ENCODE measurements at regions not wholly inside any gene's neighbourhood (a gene's known extent, or its start where the extent isn't known, plus 50 kb on each side); places are given as distances from the start of the nearest gene placed in this dataset.
"Not testable (repeated sequence)": the region's sequence is repeated elsewhere in the genome, so short reads cannot be mapped to it uniquely, and the experiment has no call there.

GRCh38 chr7:156014808-156015207 is 202.5 kb upstream of the SHH start:
- DNase-seq (ENCODE audit: low read depth in 2 of 2) = no peak

DNA sequence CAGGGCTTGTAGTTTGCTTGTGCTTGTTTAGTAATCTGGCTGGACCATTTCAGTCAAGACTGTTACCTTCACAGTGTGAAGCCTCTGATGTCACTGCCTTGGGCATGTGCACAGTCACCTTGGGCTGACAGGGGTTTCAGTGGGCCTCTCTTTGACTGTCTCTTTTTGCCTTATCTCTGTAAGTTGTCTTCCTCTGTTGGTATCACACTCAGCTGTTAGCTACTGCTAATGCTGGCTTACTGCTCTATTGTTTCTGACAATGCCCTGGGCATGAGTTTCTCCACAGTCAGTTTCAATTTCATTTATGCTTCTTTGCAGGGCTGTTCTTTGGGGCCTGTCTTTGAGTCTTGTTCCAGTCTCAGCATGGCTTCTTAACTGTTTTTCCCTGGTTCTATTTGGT is 201.9 kb upstream of the SHH start:
- DNase-seq (ENCODE audit: low read depth in 2 of 2) = no peak

- DNase-seq (ENCODE audit: low read depth in 2 of 2) = no peak
These were observed 200.1 kb upstream of the SHH start for GRCh38 chr7:156012412-156012811.

DNA sequence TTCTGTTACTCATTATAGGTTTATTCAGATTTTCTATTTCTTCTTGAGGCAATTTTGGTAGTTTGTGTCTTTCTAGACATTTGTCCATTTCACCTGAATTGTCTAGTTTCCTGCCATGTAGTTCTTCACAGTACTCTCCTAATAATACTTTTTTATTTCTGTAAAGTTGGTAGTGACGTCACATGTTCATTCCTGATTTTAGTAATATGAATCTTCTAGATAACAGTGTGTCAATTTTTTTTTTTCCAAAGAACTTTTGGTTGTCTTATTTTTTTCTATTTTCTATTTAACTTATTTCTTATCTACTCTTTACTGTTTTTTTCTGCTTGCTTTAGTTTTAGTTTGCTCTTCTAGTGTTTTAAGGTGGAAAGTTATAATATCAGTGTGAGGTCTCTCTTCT is 197.3 kb upstream of the SHH start:
- DNase-seq (ENCODE audit: low read depth in 2 of 2) = no peak

GRCh38 chr7:156006876-156007275 is 194.6 kb upstream of the SHH start:
- not testable (repeated sequence) for DNase-seq (ENCODE audit: low read depth in 2 of 2)

DNA sequence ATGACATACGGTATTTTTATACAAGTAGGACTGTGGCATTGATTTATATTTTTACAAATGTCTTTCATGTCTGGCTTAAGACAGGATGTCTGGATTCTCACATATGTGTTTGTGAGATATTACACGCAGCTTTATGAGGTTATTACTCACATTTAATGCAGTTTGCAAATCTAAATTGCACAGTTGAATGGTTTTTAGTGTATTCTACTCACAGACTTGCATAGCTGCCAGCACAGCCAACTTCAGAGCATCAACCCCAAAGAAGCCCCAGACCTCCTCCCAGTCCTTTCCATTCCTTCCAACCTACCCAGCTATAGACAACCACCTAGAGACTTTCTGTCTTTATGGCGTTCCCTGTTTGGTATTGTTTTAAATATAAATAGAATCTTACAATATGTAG is 193.8 kb upstream of the SHH start:
- no peak for DNase-seq (ENCODE audit: low read depth in 2 of 2)

DNA sequence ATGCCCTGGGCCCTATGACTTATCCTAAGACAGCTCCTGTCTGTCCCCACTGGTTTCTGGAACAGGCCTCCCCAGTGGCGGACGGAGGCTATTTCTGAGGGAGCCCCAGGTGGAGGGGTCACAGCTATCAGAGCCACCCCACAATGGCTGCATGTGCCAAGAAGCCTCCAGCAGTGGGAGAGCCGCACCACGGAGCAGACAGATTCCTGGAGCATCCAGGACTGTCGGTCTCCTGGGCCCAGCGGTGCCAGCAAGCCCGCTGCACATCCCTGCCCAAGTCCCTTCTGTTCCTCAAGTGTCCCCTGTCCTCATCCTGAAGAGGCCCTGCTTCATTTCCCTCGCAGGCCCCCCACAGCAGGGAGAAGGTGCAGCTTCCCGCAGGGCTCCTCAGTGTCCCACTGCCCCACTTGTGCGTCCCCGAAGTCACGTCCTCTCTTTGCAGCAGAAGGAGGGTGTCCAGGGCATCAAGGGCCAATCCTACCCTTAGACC is 193.0 kb upstream of the SHH start:
- DNase-seq (ENCODE audit: low read depth in 2 of 2) = no peak

- DNase-seq (ENCODE audit: low read depth in 2 of 2) = no peak
These were observed 192.3 kb upstream of the SHH start for GRCh38 chr7:156004265-156005201.

- DNase-seq (ENCODE audit: low read depth in 2 of 2) = no peak
These were observed 191.2 kb upstream of the SHH start for GRCh38 chr7:156003220-156004162.

DNA sequence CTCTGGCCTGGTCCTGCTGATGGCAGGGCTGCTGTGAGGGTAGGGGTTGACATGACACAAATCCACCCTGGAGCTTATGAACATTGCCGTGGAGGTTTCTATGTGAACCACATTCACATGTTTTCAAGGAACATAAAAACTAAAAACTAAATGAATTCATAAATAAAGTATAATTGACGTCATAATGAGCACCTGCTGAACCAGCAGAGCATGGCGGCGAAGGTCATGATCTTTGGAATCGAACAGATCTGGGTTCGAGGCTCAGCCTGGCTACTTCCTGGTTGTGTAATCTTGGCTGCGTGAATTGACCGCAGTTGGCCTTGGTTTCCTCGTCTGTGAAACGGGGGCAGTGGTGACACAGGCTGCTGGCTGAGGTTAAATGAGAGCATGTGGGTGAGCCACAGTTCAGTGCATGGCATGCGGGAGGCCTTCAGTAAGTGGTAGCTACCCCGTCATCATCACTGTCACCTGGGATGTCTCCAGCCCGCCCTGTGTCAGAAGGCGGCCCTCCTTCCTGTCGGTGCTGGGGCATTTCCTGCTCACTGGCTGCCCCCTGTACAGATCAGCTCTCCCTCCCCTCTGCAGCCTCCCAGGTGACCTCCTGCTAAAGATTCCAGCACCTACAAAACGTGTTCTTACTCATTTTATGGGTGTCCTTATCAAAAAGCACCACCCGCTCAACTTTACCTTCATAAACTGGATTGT is 190.3 kb upstream of the SHH start:
- DNase-seq (ENCODE audit: low read depth in 2 of 2) = no peak

- no peak for DNase-seq (ENCODE audit: low read depth in 2 of 2)
These were observed 189.4 kb upstream of the SHH start for GRCh38 chr7:156001496-156002260.

GRCh38 chr7:156000601-156001396 is 188.5 kb upstream of the SHH start:
- no peak for DNase-seq (ENCODE audit: low read depth in 2 of 2)

GRCh38 chr7:155999631-156000489 is 187.6 kb upstream of the SHH start:
- no peak for DNase-seq (ENCODE audit: low read depth in 2 of 2)

- no peak for DNase-seq (ENCODE audit: low read depth in 2 of 2)
These were observed 186.7 kb upstream of the SHH start for GRCh38 chr7:155998766-155999630.

DNA sequence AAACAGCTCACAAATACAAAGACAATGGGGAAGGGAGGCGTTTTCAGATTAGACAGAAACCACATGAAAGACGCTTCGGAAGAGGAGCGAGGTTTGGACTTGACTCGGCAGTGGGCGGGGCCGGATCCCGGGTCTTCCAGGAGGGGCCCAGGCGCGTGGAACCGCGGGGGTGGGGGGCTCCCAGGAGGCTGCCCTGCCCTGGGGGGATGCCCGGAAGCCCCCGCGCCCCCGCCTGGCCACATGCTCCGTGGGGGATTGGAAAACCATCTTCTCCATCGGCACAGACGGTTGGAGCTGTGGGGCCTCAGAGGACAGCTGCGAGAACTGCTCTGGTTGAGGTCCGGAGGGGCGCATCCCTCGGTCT is 186.0 kb upstream of the SHH start:
- DNase-seq (ENCODE audit: low read depth in 2 of 2) = peak in 1 of 2 donors; percentile 31

GRCh38 chr7:155997431-155998327 is 185.4 kb upstream of the SHH start:
- no peak for DNase-seq (ENCODE audit: low read depth in 2 of 2)

DNA sequence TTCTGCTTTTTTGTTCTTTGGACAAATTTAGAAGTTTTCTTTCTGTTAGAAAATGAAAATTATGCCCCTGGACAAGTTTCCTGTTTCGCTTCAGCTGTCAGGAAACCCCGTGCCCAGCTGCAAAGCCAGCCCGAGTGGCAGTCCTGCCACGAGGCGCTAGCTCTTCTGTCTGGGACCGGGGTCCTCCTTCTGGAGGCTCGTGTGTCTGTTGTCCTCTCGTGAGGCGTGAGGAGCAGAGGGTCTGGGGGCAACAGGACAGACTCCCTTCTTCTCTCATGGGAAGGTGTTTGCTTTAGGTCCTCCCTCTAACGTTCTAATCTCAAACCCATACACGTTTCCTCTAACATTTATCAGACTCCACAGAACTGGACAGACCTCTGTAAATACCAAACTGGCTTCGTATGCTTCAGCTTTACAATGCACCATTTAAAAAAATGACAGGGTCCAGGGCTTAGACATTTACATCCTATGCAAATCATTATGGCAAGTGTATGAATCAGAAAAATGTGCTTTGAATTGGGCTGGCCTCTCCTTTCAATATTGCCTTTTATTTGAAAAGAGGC is 184.5 kb upstream of the SHH start:
- DNase-seq (ENCODE audit: low read depth in 2 of 2) = no peak

Data from stimulated activated CD4-positive, alpha-beta T cell treated with anti-CD3 and anti-CD28 coated beads, Interleukin-4, amount 100 ng/mL, for 48 hours (primary cell).